GM12874 (cell line): ENCODE measurements at regions not wholly inside any gene's neighbourhood (a gene's known extent, or its start where the extent isn't known, plus 50 kb on each side); places are given as distances from the start of the nearest gene placed in this dataset.

ENCODE experiments used
- TF ChIP-seq, protein P1 (sequence below): IDR thresholded peaks from 2 replicates; pipeline ENCODE4 v1.5.1; 2011; ENCODE audit warnings: low read depth, mild to moderate bottlenecking, control low read depth, low read length, moderate library complexity; ENCODE audit not compliant: insufficient read depth

DNA sequence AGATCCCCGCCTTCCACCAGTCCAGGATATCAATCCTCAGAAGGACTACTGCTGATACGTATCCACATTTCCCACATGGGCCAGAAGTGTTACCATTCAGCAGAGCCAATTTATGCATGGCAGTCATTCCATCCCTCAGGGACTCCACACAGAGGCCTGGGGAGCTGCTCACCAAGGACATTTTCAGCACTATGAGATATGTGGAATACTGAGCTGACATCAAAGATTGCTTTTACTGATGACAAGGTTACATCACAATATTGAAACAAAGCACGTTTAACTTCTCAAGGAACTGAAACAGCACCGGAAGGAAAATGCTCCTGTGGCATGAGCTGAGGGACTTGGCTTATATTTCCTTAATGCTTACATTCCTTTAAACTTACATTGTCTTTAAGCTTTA lies 335.1 kb downstream of the BMPER start:
- TF ChIP-seq, protein P1, sequence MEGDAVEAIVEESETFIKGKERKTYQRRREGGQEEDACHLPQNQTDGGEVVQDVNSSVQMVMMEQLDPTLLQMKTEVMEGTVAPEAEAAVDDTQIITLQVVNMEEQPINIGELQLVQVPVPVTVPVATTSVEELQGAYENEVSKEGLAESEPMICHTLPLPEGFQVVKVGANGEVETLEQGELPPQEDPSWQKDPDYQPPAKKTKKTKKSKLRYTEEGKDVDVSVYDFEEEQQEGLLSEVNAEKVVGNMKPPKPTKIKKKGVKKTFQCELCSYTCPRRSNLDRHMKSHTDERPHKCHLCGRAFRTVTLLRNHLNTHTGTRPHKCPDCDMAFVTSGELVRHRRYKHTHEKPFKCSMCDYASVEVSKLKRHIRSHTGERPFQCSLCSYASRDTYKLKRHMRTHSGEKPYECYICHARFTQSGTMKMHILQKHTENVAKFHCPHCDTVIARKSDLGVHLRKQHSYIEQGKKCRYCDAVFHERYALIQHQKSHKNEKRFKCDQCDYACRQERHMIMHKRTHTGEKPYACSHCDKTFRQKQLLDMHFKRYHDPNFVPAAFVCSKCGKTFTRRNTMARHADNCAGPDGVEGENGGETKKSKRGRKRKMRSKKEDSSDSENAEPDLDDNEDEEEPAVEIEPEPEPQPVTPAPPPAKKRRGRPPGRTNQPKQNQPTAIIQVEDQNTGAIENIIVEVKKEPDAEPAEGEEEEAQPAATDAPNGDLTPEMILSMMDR: no peak

DNA sequence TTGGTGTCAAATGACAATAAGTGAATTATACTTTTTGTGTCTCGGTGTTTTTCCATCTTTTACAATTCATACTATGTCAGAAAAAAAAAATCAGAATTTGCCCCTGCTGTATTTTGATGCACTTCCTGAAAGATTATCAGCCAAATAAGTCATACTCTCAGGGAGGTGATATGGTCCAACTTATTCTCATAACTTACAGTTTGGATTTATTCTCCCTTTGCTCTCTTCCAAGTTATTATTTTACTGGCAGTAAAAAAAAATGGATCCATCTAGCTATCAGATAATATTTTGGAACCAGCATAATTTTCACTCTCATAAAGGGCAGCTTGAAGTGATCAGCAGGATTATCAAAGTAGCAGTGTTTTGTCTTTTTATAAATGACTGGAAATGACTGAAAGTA lies 337.1 kb downstream of the BMPER start:
- TF ChIP-seq, protein P1: no peak

DNA sequence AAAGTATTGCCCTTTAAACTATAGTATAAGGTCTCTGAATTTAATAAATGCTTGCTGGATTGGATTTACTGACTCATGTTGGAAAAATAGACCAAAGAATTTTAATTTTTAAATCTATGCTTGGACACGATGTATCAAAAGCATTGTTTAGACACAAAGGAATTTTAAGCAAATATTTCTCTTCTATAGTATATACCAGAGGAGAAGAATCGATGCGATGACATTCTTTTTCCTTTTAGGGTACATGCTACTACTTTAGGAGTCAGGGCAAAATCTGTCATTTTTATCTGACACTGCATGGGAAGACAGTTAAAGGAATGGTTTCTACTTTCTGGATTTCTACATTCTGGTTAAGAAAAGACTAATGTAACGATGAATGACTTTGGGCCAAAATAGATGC lies 339.9 kb downstream of the BMPER start:
- TF ChIP-seq, protein P1: no peak

DNA sequence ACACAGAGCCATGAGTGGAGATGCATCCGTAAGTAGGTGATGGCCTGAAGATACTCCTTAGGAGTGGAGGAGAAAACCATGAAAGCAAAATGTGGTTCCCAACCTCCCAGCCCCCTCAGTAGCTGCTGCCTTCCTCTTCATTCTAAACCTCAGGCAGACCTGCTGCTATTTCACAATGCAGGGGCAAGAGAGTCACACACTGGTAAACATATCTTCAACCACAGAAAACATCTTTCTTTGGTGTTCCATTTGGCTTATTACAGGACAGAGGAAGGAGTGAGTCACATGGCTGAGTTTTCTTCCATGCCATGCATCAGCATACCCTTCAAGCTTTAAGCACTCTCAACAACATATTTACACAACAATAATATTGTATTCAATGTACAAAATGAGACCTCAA lies 342.1 kb downstream of the BMPER start:
- TF ChIP-seq, protein P1: no peak

DNA sequence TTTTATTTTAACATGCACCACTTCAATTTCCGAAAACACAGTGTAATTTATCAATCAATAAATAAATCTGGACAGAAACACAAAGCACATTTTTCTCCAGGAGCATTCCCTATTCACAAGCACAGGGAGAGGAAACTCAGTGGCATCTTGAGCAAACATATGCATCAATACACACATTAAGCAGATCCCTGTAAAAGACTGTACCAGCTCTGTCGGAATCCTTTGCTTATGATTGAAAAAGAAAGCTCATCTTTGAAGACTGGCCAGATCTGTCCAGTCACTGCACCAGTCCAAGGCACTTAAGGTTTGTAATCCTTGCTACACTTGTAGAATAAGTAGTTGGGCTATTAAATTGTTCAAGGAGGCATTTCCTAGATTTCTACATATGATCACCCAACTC lies 343.9 kb downstream of the BMPER start:
- TF ChIP-seq, protein P1: no peak

DNA sequence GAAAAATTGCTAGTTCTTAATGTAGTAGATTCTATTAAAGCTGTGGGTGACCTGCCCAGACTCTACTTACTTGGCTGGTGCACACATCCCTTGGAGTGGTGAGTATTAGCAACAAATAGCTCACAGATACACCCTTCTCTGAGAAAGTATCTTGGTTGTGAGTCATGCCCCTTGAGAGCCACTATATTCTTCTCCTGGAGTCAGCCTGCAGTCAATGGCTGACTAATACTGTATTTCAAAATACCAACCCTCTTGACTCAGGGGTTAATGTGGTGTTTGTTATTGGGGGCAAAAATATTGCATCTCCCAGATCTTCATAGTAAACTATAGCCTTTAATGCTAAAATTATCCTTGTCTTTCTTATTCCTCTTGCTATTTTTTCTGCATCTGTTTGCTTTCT lies 354.9 kb downstream of the BMPER start:
- TF ChIP-seq, protein P1: no peak

DNA sequence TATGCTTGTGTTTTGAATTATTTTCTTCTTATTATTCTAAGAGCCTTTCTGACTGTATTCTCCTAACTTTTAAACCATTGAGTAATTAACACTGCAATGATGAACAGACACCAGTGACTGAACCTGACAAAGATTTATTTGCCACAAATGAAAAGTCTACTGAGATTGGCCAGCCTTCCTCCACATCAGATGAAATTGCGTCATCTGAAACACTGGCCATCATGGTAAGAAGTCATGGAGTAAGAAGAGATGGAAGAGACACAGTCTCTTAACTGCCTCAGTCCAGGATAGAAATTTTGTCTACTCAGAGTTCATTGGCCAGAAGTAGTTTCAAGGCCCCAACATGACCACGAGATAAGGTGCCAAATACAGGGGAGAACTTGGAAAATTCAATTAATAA lies 357.8 kb downstream of the BMPER start:
- TF ChIP-seq, protein P1: no peak

DNA sequence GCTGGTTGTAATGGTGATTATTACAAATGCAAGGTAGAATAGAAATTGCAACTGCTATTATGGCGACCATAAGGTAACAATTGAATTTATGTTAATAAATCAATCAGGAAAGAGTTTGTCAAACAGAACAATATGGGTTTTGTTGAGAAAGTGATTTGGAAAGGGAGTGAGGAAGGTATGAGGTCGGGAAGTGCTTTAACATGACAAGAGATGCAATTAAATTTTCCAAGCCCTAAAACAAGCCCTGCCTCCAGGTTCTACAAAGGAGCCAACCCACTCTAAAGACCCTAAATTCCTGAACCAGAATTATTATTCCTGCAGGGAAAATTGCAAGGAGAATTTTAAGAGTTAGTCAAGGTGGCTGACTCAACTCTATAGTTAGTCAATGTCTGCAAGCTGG lies 363.7 kb downstream of the BMPER start:
- TF ChIP-seq, protein P1: no peak
